ENCODE measurements at regions not wholly inside any gene's neighbourhood (a gene's known extent, or its start where the extent isn't known, plus 50 kb on each side); places are given as distances from the start of the nearest gene placed in this dataset.

DNA sequence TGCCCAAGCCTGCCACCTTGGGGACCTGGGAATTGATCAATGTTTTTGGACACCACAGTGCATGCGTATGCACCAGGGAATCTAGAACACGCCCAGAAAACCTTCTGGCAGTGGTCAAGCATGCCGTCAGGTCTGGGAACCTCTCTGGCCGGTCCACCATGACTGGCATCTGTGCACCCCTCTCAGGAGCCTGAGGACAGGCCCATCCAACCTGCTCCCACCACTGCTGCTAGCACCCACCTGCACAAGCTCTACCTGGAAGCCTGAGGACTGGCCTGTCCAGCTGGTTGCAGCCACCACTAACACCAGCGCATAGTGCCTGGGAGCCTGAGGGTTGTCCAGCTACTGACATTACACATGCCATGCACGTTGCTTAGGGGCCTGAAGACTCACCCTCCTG lies 162.1 kb upstream of the GALNTL6 start:
- Histone ChIP-seq H3K79me2 (ENCODE audit: control insufficient read depth, insufficient read depth, low read length) (no peaks in the 10 kb centered on the region), H4K20me1 (replicated peaks; ENCODE audit: control insufficient read depth, extremely low read depth, insufficient read depth, low read length) (no peaks in the 10 kb centered on the region), H3K27me3 (ENCODE audit: control insufficient read depth in 2 of 2, insufficient read depth in 2 of 2, low read length in 2 of 2) (no peaks in the 10 kb centered on the region), H3K4me2 (ENCODE audit: insufficient read depth, low read length) (no peak overlapping the region), H3K9me1 (replicated peaks; ENCODE audit: control insufficient read depth, extremely low read depth, insufficient read depth, low read length) (no peaks in the 10 kb centered on the region), H3K9ac (replicated peaks; ENCODE audit: extremely low read depth, insufficient read depth, low read length) (no peak overlapping the region), H3K36me3 (ENCODE audit: control insufficient read depth in 2 of 2, extremely low read depth in 1 of 2, insufficient read depth in 2 of 2, low read length in 2 of 2) (no peaks in the 10 kb centered on the region), H3K4me3 (replicated peaks in 1 of 3; ENCODE audit: insufficient read depth in 1 of 3, low read depth in 1 of 3, low read length in 3 of 3) (no peak overlapping the region), H3K27ac (ENCODE audit: insufficient read depth, low read depth, low read length) (no peak overlapping the region), H3K9me3 (replicated peaks; ENCODE audit: control insufficient read depth, insufficient read depth, low read length) (peaks cover 3% of the 10 kb centered on the region), H3K4me1 (ENCODE audit: control insufficient read depth, extremely low read depth, insufficient read depth, low read length) (no peaks in the 10 kb centered on the region), H2AFZ (ENCODE audit: low read depth, low read length) (no peak overlapping the region)
- no TSS peak for BruUV-seq (replicated peaks)
- TF ChIP-seq MYC (IDR thresholded peaks at IDR 0.05; ENCODE audit: low read depth, low read length) (no peak), EZH2 (IDR thresholded peaks at IDR 0.05; ENCODE audit: borderline replicate concordance, low read depth, low read length, severe bottlenecking) (no peak), GATA2 (IDR thresholded peaks at IDR 0.05; ENCODE audit: insufficient read depth, insufficient read length, low read depth, low read length) (no peak), FOS (IDR thresholded peaks at IDR 0.05; ENCODE audit: borderline replicate concordance, insufficient read depth, low read length) (no peak), JUN (IDR thresholded peaks at IDR 0.05; ENCODE audit: borderline replicate concordance, insufficient read depth, insufficient read length, low read depth) (no peak), POLR2AphosphoS5 (IDR thresholded peaks at IDR 0.05; ENCODE audit: insufficient read depth, low read depth, low read length) (no peak), POLR2A (IDR thresholded peaks at IDR 0.05; ENCODE audit: low read depth, low read length) (no peak)
- TF ChIP-seq, protein P1, sequence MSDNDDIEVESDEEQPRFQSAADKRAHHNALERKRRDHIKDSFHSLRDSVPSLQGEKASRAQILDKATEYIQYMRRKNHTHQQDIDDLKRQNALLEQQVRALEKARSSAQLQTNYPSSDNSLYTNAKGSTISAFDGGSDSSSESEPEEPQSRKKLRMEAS (IDR thresholded peaks at IDR 0.05; ENCODE audit: insufficient read depth, insufficient read length), result no peak
- TF ChIP-seq, protein P2, sequence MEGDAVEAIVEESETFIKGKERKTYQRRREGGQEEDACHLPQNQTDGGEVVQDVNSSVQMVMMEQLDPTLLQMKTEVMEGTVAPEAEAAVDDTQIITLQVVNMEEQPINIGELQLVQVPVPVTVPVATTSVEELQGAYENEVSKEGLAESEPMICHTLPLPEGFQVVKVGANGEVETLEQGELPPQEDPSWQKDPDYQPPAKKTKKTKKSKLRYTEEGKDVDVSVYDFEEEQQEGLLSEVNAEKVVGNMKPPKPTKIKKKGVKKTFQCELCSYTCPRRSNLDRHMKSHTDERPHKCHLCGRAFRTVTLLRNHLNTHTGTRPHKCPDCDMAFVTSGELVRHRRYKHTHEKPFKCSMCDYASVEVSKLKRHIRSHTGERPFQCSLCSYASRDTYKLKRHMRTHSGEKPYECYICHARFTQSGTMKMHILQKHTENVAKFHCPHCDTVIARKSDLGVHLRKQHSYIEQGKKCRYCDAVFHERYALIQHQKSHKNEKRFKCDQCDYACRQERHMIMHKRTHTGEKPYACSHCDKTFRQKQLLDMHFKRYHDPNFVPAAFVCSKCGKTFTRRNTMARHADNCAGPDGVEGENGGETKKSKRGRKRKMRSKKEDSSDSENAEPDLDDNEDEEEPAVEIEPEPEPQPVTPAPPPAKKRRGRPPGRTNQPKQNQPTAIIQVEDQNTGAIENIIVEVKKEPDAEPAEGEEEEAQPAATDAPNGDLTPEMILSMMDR (IDR thresholded peaks at IDR 0.05; ENCODE audit: extremely low read depth in 1 of 2, insufficient read depth in 1 of 2, low read depth in 1 of 2, low read length in 2 of 2), result no peak
- no peak for FAIRE-seq
- no peak for DNase-seq (ENCODE audit: low read depth, low spot score)
- POLR2A ChIA-PET, result no interaction called here
- dilution Hi-C loops (cut with MboI; ENCODE audit: extremely low pct_ligation_motif_present, low sequenced_read_pairs) (no loop called here), intact Hi-C loops (cut with micrococcal nuclease) (no loop called here)
- CTCF ChIA-PET, result no interaction called here
